GM12878 (cell line): ENCODE measurements at regions not wholly inside any gene's neighbourhood (a gene's known extent, or its start where the extent isn't known, plus 50 kb on each side); places are given as distances from the start of the nearest gene placed in this dataset.

Source experiments
- CTCF ChIP-seq, 3 experiments: IDR thresholded peaks in 2 of 3; conservative IDR thresholded peaks in 1 of 3; 2 replicates each; pipeline ENCODE4 v1.5.1; 2011; ENCODE audit warnings: low read depth in 3 of 3, low read length in 3 of 3, mild to moderate bottlenecking in 3 of 3, control low read depth in 2 of 3, moderate library complexity in 2 of 3, inconsistent platforms in 1 of 3, mixed read lengths in 1 of 3; ENCODE audit not compliant: control insufficient read depth in 2 of 3, insufficient read depth in 1 of 3; ENCODE audit errors: extremely low read depth in 1 of 3
- ELK1 ChIP-seq: IDR thresholded peaks from 2 replicates; pipeline ENCODE4 v1.6.1; 2012; ENCODE audit warnings: low read depth, low read length, improper control_type of control experiment
- ESRRA ChIP-seq: IDR thresholded peaks from 2 replicates; pipeline ENCODE4 v1.6.1; 2012; ENCODE audit warnings: mild to moderate bottlenecking, low read length, improper control_type of control experiment
- EZH2 ChIP-seq: IDR thresholded peaks from 2 replicates; pipeline ENCODE4 v1.6.1; 2012; ENCODE audit warnings: low read depth, mild to moderate bottlenecking, control low read depth, inconsistent platforms, low read length, borderline replicate concordance; ENCODE audit not compliant: control insufficient read depth
- MLLT1 ChIP-seq: fragments of 450-650 bp; IDR thresholded peaks from 2 replicates; pipeline ENCODE4 v1.6.1; 2016; ENCODE audit warnings: mild to moderate bottlenecking
- SIN3A ChIP-seq: IDR thresholded peaks from 2 replicates; pipeline ENCODE4 v1.6.1; 2012; ENCODE audit warnings: low read depth, low read length, improper control_type of control experiment
- ZBTB33 ChIP-seq: fragments of 450-650 bp; IDR thresholded peaks from 2 replicates; pipeline ENCODE4 v1.6.1; 2017; ENCODE audit warnings: mild to moderate bottlenecking
- ZNF384 ChIP-seq: IDR thresholded peaks from 2 replicates; pipeline ENCODE4 v1.6.1; 2012; ENCODE audit warnings: low read depth, mild to moderate bottlenecking, low read length, improper control_type of control experiment, borderline replicate concordance
- ZNF592 ChIP-seq: fragments of 450-650 bp; IDR thresholded peaks from 2 replicates; pipeline ENCODE4 v1.6.1; 2017; ENCODE audit warnings: mild to moderate bottlenecking, moderate library complexity

GRCh38 chr6:149135809-149136208 lies 181.7 kb upstream of the TAB2 start:
- TF ChIP-seq EZH2 (no peak), MLLT1 (no peak), CTCF (IDR thresholded peaks at IDR 0.05 in 2 of 3, conservative IDR thresholded peaks at IDR 0.05 in 1 of 3; ENCODE audit: control insufficient read depth in 2 of 3, extremely low read depth in 1 of 3, insufficient read depth in 1 of 3, low read depth in 3 of 3, low read length in 3 of 3) (no peak), ELK1 (no peak), ZBTB33 (no peak), ESRRA (no peak), SIN3A (no peak), ZNF384 (no peak), ZNF592 (no peak)
